HG03565 (cell line): ENCODE measurements at regions not wholly inside any gene's neighbourhood (a gene's known extent, or its start where the extent isn't known, plus 50 kb on each side); places are given as distances from the start of the nearest gene placed in this dataset.

ENCODE experiments used
- ATAC-seq: cut with Tn5 transposase; IDR thresholded peaks from one replicate; pipeline ENCODE4 v1.9.1; 2021; ENCODE audit warnings: mild to moderate bottlenecking, moderate library complexity; ENCODE audit not compliant: unreplicated experiment

DNA sequence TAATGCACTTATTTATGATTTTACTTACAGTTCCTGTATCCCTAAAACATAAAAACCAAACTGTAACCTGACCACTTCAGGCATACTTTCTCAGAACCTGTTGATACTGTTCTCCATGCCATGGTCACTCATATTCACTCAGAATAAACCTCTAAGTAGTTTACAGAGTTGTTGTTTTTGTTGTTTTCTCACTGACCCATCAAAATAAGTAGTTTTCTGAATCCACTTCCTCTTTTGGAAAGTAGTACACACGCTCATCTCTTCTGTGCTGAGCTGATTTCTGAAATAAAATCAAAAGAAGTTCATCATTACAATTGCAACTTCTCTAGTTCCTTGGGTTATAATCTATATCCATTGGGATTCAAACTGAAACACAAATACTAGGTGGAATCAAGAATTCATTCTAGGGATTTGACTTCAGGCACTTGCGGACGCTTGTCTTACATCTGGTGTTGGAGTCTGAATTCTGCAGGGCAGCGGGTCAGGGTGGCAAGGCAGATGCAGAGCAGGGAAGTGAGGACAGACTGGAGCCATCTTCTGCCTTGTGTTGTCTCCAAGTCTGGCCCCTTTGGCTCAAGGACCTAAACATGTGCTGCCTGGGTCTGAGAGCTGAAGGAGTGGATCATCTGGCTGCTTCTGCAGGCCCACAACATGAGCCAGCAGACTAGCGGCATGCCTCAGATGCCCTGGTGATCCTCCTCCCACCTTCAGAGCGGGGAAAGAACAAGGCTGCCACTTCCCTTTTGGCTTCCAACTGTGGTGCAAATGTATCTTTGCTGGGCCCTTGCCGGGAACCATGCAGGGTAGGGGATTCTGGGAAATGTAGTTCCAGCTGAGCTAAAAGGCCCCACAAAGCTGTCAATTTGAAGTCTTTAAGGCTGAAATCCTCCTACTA is 167.9 kb upstream of the MYLIP start:
- no peak for ATAC-seq

DNA sequence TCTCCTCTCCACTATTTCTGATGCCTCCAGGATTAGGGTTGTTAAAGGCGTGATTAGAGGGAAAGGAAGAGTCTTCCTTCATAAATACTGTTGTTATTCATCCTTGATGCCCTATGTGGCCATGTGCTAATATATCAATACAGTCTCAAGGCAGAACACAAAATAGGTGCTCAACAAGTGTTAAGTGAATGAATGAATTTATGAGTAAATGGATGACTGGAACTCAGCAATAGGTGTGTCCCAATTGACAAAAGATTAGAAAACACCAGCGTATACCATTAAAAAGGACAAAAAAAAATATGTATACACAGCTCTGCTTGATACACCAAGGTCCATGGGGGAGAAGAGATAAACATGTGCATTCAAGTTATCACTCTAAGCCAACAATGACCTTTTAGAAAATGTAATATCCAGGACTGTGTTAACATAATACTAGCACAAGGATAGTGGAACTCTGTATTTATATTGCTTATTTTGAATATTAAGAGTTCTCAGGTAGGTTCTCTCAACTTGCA is 171.2 kb upstream of the MYLIP start:
- ATAC-seq: no peak

DNA sequence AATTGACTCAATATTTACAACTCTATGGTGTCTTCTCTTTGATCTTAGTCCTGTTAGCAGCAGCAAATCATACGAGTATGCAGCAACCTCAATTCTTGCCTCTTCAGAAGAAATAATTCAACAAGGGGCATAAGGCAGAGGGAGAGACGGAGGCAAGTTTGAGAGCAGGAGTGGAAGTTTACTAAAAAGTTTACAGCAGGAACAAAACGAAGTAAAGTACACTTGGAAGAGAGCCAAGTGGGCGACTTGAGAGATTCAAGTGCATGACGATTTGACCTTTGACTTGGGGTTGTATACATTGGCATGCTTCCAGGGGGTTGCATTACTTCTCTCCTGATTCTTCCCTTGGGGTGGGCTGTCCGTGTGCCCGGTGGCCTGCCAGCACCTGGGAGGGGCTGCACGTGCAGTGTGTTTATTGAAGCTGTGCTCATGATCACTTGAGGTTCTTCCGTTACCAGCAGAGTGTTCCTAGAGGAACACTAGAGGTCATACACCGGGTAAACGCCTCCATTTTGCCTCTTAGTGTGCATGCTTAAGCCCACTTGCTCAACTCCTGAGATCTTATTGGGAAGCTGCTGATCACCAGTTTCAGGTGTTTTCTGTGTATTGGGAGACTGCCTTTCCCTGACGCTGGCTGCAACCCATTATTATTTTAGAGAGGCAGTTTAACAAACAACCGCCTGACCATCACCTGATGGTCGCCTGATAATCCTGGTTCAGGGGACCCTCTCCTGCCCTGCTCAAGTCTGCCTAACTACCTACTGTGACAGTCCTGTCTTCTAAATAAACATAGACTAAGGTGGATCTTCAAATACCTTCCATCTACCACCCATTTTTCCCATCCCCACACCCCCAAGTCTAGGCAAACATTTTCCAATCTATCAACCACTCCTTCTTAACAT is 172.4 kb upstream of the MYLIP start:
- ATAC-seq: no peak

DNA sequence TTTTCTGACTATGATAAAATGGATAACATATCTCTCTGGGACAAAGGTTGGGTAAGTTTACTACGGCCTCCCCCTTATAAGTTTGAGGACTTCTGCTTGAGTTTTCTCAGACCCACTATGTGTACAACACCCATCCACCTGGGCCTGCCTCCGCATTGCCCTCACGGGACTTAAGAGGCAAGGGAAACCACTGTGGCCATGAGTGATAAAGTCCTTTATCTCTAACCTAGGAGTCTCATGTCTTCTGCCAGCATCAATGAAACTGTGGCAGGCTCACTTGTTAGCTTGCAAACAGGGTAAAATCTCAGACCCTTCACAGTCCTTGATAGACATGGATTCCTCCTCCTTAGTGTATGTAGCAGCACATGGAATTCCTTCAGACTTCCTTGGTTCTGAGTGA is 173.4 kb upstream of the MYLIP start:
- no peak for ATAC-seq

DNA sequence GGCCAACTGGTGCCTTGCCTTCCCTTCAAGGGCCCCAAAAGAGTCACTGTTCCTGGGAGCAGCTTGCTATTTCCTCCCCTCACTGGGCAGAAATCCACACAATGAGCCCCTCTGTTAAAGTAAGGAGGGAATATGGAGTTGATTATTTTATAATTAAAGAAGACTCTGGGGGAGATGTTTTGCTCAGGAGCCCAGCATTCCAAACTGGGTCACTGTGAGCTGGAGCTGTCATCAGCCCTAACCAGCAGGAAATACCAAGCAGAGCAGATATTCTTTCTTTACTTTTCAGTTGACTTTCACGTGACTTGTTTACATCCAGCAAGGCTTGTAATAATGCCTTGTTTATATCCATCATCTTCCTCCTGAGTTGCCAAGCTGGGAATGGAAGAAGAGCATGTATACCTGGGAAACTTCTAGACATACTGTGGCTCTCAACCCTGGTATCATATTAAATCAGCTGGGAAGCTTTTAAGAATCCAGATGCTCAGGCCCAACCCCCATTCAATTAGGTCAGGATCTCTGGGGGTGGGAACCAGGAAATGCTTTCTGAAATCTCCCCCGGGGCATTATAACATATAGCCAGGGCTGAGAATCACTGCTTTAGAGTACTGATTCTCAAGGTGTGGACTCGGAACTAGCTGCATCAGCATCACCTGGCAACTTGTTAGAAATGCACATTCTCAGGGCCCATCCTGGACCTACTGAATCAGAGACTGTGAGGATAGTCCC is 175.6 kb upstream of the MYLIP start:
- ATAC-seq: no peak

DNA sequence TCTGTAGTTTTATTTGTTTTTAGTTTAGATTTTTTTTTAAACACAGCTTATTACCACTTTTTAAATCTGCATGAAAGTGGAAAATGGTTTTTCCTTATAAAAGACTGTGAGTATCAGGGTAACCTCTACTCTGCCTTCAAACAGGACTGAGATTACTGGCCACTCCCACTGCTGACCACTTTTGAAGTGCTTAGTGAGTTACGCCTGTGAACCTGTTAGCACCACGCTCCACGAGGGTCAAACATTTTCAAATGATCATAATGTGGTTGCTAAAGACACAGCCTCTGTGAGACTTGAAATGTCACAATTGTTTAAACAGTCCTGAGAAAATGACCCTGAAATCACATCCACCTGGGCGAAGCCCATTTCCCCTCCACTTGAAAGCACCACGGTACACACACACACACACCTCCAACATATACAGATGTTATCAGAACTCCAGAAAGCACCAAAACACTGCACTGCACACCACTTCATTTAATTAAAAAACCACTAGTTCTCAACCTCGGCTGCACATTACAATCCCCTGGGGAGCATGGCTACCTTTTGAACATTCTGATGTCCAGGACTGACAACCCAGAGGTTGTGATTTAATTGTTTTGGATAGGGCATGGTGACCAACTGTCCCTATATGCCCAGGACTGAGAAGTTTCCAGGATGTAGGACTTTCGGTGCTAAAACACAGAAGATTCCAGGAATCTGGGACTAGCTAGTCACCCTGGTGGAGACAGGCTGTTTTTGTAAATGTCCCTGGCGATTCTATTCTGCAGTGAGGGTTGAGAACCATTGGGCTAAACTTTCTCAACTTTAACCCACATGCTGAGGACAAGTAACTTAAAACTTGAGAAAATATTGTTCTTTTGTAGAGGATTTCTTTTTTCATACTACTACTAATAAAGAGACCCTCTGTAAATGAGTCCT is 176.4 kb upstream of the MYLIP start:
- no peak for ATAC-seq

DNA sequence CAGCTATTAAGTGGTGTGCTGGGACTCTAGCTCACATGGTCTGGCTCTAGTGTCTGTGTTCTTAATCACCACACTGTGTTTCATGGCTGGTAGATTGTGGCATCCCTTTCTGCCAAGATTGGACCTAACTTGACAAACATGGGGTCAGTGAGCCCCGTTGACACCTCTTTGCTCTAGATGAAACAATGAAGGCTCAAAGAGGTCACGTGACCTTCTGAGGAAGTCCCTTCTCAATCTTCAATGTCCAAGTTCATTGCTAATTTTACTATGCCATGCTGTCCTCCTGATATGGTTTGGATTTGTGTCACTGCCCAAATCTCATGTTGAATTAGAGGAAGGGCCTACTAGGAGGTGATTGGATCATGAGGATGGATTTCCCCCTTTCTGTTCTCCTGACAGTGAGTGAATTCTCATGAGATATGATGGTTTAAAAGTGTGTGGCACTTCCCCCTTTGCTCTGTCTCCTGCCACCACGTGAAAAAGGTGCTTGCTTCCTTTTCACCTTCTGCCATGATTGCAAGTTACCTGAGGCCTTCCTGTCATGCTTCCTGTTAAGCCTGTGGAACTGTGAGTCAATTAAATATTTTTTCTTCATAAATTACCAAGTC is 177.8 kb upstream of the MYLIP start:
- no peak for ATAC-seq

DNA sequence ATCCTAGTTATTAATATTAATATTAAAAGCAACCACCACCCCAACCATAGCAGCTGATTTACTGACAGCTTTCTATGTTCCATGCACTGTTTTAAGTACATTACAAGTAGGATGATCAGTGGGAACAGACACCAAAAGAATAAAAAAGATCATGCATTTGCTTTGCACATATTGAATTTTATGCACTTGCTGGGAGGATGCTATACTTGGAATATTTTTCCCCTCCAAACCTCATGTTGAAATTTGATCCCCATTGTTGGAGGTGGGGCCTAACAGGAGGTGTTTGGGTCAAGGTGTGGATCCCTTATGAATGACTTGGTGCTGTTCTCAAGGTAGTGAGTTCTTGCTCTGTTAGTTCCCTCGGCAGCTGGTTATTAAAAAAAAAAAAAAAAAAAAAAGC is 178.9 kb upstream of the MYLIP start:
- ATAC-seq: no peak

DNA sequence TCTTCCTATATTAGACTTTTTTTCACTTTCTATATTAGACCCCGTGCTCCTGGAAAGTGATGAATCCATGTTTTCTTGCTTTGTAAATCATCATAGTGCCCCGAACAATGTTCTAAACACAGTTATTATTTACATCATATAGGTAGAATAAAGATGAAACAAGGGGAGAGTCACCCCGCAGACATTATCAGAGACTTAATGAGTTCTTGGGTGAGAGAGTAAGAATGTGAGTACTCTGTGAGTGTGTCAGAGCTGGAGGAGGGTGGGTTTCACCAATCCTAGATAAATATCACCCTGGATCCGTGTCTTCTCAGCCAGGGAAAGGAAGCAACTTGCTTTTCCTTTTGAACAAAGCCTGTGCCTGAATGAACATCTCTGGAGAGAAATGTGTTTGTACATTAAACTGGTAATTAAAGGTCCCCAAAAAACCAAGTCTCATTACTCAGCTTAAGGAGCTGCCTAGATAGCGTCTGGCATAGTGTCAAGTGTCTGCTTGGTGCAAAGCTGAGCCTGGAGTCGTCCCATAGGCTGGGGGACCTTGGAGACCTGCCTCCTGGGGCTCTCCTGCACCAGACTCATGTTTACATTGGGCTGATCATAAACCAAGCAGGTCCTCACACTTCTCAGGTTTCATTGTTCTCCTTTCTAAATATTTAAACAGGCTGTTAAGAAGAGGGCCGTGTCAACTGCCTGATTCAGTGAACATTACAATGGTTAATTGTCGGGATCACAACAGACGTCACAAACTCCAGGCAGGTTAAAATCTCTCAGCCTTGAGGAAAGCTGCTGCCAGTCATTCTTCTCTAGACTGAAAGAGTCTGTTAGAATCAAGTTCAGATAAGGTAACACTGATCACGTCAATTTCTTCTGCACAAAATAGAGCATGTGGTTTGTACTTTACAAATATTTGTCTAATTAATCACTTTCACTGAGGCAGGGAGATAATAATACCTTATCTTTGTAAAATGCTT is 179.7 kb upstream of the MYLIP start:
- no peak for ATAC-seq

DNA sequence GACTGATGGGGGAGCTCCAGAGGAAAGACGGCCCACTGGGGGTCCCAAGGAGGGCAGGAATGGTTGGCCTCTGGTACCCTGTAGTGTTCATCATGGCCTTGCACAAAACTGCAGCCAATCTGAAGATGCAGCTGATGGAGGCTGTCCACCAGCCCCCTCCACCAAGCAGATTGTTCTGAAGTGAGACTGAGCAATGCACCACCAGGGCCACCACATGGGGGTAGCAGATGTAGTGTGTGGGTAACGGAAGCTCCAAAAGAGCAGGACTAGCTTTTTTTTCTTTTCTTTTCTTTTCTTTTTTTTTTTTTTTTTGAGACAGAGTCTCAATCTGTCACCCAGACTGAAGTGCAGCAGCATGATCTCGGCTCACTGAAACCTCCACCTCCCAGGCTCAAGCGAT is 181.0 kb upstream of the MYLIP start:
- ATAC-seq: no peak

DNA sequence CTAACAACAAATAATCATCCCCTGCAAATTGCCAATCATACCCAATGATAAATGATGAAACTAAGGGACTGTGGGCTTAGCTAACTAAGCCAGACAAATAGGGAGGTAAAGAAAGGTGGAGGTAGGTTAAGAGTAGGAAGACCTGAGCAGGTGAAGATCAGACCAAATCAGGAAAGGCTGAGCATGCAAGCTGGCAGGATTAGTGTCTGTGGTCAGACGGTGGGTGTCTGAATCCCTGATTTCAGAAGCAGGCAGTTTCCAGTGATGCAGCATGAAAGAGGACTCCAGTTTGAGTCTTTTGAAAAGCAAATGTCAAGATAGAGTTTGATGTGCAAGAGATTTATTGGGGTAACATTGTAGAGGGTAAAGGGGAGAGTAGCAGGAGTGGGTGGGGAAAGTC is 181.4 kb upstream of the MYLIP start:
- ATAC-seq: no peak

DNA sequence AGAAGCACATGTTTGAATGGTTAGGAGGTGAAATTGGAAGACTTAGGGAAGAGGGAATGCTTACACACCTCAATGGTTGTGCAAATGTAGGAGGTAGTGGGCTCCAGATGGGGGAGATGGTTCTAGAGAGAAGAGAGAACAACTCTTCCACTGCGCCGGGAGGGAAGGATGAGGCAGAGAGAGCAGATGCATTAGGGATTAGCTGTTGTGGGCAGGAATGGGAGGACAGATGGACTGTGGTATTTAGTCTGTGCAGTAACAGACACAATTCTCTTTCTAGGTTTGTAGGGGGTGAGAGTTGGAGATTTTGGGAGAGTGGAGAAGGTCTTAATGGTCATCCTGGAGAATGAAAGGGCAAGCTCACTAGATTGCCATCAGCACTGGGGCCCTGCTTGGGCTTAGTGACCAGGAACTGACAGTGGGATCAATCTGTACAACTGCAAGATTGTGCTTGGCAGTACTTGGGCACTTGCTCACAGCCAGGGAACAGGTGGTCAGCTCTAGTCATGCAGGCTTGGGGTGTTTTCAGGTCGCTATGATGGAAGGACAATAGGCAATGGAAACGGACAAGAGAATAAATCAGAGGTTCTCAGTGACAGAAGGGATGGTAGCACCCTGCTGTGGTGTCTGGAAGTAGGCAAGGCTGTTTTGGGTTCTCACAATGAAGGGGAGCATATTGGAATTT is 182.0 kb upstream of the MYLIP start:
- ATAC-seq: no peak

DNA sequence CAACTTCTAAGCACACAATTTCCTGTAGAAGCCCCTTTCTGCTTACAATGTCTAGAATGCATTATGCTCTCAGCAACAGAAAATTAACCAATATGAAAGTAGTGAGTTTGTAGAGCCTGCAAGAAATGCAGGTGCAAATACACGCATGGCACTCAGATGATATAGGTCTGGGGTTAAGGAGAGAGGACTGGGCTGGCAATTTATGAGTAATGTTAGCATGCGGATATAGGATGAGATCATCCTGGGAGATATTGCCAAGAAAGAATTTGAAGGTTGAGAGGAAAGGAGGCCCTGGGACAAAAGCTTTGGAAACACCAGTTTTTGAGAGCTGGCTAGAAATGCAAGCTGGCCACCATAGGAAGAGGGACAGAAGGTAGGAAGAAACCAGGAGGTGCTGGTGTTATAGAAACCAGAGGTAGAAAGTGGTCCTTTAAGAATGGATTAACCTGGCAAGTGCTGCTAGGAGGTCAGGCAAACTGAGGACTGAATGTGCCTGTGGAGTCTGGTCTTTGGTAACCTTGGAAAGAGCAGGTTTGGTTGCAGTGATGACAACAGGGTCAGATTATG is 183.2 kb upstream of the MYLIP start:
- no peak for ATAC-seq

DNA sequence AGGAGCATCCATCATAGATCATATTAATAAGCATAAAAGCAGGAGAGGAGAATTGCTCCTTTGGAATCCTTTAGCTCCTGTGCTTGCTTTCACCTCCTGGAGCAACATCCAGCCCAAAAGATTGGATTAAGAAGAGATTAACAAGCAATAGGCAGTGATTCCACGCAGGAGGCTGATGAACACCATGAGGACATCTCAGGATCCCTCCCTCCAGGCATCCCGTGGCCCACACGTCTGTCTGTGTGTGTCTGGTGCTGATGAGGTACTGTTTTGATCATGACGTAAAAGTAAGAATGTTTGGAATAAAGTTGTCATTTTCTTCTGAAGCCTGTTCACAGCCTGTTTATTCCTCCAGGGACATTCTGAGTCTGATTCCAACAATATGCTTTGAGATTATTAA is 185.5 kb upstream of the MYLIP start:
- ATAC-seq: no peak

DNA sequence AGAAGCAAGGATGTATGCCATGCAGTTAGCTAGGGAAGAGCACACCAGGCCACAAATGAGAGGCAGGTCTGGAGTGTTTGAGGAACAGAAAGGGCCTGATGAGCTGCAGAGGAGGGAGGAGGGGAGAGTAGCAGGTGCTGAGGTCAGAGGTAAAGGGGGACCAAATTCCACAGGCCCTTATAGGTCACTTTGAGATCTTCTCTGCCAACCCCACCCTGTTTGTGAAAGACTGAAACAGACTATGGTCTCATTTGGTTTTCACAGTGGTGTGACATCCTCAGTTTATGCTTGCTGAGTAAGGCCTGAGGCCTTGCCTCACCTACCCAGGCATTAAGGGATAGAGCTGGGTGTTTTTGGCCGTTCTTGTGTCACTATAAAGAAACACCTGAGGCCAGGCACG is 187.7 kb upstream of the MYLIP start:
- ATAC-seq: no peak

DNA sequence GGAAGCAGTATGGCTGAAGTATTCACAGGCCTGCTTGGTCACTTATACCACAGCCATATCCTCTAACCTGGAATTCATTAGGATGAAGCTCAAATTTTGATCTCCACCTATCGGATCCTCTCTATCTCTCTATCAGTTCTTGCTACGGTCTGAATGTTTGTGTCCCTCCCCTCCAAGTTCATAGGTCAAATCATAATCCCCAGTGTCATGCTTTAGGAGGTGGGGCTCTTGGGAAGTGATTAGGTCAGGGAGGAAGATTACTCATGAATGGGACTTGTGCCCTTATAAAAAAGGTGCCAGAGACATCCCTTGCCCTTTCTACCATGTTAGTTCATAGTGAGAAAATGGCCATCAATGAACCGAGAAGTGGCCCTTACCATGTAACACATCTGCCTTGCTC is 190.8 kb upstream of the MYLIP start:
- no peak for ATAC-seq

DNA sequence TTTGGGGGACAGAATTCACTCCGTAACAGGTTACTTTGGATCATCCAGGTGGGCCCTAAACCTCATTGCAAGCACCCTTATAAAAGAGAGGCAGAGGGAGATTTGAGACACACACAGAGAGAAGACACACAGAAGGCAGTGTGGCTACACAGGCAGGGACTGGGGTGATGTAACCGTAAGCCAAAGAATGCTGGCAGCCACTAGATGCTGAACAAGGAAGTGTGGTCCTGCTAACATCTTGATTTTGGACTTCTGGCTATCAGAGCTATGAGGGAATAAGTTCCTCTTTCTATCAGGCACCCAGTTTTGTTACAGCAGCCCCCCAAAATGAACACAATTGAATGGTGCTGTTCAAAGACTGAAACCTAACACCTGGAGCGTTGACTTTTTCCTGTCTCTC is 191.3 kb upstream of the MYLIP start:
- ATAC-seq: no peak

DNA sequence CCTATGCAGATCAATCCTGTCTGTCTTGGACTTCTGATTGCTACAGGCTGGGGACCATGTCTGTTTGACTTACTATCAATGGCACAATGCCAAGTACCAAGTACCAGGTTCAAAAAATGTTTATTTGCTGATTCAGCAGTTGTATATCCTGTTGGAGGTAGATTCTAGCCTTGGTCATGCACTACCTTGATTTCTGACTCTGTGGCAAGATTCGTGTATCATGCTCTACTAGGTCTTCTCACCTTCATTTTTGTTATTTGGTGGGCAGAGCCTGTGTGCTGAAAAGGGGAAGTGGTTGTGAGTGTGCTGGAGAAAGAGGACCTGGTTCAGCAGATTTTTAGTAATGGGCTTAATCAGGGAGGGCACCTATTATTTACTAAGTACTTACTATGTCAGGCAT is 192.4 kb upstream of the MYLIP start:
- ATAC-seq: peak; percentile 80
